ENCODE measurements at regions not wholly inside any gene's neighbourhood (a gene's known extent, or its start where the extent isn't known, plus 50 kb on each side); places are given as distances from the start of the nearest gene placed in this dataset.

GRCh38 chr15:75100679-75101078, 77.3 kb downstream of the PPCDC start:
- ChIA-PET CTCF (interaction anchor here (1.3 kb wide), 1 partner anchor 101 kb away, joined by 4 read pairs; the partner anchor contains the start of gene C15orf39), POLR2A (interaction anchor here (0.6 to 0.7 kb wide), 2 partner anchors 10 to 1053 kb away, joined by 3 to 5 read pairs; no protein-coding TSS in a partner anchor)
- no peak for DNase-seq (ENCODE audit: low read depth, low spot score)
- Histone ChIP-seq H3K4me2 (ENCODE audit: insufficient read depth, low read length) (no peak overlapping the region), H3K9ac (replicated peaks; ENCODE audit: extremely low read depth, insufficient read depth, low read length) (no peak overlapping the region), H4K20me1 (replicated peaks; ENCODE audit: control insufficient read depth, extremely low read depth, insufficient read depth, low read length) (no peaks in the 10 kb centered on the region), H3K9me1 (replicated peaks; ENCODE audit: control insufficient read depth, extremely low read depth, insufficient read depth, low read length) (no peaks in the 10 kb centered on the region), H3K27me3 (ENCODE audit: control insufficient read depth in 2 of 2, insufficient read depth in 2 of 2, low read length in 2 of 2) (no peaks in the 10 kb centered on the region), H3K4me3 (replicated peaks in 1 of 3; ENCODE audit: insufficient read depth in 1 of 3, low read depth in 1 of 3, low read length in 3 of 3) (no peak overlapping the region), H3K9me3 (replicated peaks; ENCODE audit: control insufficient read depth, insufficient read depth, low read length) (no peaks in the 10 kb centered on the region), H3K79me2 (ENCODE audit: control insufficient read depth, insufficient read depth, low read length) (no peaks in the 10 kb centered on the region), H2AFZ (ENCODE audit: low read depth, low read length) (no peak overlapping the region), H3K4me1 (ENCODE audit: control insufficient read depth, extremely low read depth, insufficient read depth, low read length) (peaks cover 15% of the 10 kb centered on the region), H3K27ac (ENCODE audit: insufficient read depth, low read depth, low read length) (no peak overlapping the region), H3K36me3 (ENCODE audit: control insufficient read depth in 2 of 2, extremely low read depth in 1 of 2, insufficient read depth in 2 of 2, low read length in 2 of 2) (no peaks in the 10 kb centered on the region)
- BruUV-seq (replicated peaks): no TSS peak
- dilution Hi-C loops (cut with MboI; ENCODE audit: extremely low pct_ligation_motif_present, low sequenced_read_pairs) (no loop called here), intact Hi-C loops (cut with micrococcal nuclease) (no loop called here)
- FAIRE-seq: no peak
- TF ChIP-seq FOS (IDR thresholded peaks at IDR 0.05; ENCODE audit: borderline replicate concordance, insufficient read depth, low read length) (no peak), CTCF (IDR thresholded peaks at IDR 0.05; ENCODE audit: extremely low read depth in 1 of 2, insufficient read depth in 1 of 2, low read depth in 1 of 2, low read length in 2 of 2) (no peak), JUN (IDR thresholded peaks at IDR 0.05; ENCODE audit: borderline replicate concordance, insufficient read depth, insufficient read length, low read depth) (no peak), EZH2 (IDR thresholded peaks at IDR 0.05; ENCODE audit: borderline replicate concordance, low read depth, low read length, severe bottlenecking) (no peak), MAX (IDR thresholded peaks at IDR 0.05; ENCODE audit: insufficient read depth, insufficient read length) (no peak), MYC (IDR thresholded peaks at IDR 0.05; ENCODE audit: low read depth, low read length) (no peak), GATA2 (IDR thresholded peaks at IDR 0.05; ENCODE audit: insufficient read depth, insufficient read length, low read depth, low read length) (no peak), POLR2AphosphoS5 (IDR thresholded peaks at IDR 0.05; ENCODE audit: insufficient read depth, low read depth, low read length) (no peak), POLR2A (IDR thresholded peaks at IDR 0.05; ENCODE audit: low read depth, low read length) (no peak)

All from endothelial cell of umbilical vein (primary cell).